GM21367 (cell line): ENCODE measurements at regions not wholly inside any gene's neighbourhood (a gene's known extent, or its start where the extent isn't known, plus 50 kb on each side); places are given as distances from the start of the nearest gene placed in this dataset.
"Not testable (repeated sequence)": the region's sequence is repeated elsewhere in the genome, so short reads cannot be mapped to it uniquely, and the experiment has no call there.

Experiments
- ATAC-seq: cut with Tn5 transposase; IDR thresholded peaks from one replicate; pipeline ENCODE4 v1.9.1; 2021; ENCODE audit not compliant: unreplicated experiment

GRCh38 chr14:27686137-27686536 is 1080.5 kb upstream of the FOXG1 start:
- no peak for ATAC-seq

GRCh38 chr14:27688841-27689444 is 1077.6 kb upstream of the FOXG1 start:
- no peak for ATAC-seq

DNA sequence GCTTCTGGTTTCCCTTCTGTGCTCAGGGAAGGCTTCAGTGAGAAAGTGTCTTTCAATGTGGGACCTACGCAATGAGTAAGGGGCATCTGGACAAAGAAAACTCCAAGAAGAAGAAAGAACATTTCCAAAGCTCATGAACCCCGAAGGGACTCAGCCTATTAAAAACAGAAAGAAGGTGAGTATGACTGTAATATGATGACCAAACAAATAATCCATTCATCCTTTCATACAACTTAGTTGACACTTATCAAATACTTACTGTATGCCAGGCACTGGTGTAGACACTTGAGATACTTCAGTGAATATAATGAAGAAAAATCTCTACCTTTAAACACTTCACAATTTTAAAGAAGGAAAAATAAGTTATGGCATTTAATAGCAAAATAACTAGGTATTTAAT is 1054.2 kb upstream of the FOXG1 start:
- ATAC-seq, result no peak

DNA sequence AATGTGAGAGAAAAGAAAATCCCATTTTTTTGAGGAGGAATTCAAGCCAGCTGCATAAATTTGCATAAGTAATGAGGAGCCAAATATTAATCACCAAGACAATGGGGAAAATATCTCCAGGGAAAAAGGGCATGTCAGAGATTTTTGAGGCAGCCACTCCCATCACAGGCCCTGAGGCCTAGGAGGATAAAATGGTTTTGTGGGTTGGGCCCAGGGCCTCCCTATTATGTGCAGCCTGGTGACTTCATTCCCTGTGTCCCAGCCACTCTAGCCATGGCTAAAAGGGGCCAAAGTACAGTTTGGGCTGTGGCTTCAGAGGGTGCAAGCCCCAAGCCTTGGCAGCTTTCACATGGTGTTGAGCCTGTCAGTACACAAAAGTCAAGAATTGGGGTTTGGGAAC is 1051.0 kb upstream of the FOXG1 start:
- no peak for ATAC-seq

- ATAC-seq, result no peak
Measured at GRCh38 chr14:27721760-27722159, 1044.8 kb upstream of the FOXG1 start.

GRCh38 chr14:27725482-27725881 is 1041.1 kb upstream of the FOXG1 start:
- no peak for ATAC-seq

GRCh38 chr14:27727251-27727770 is 1039.3 kb upstream of the FOXG1 start:
- ATAC-seq, result no peak

GRCh38 chr14:27730204-27730603 is 1036.4 kb upstream of the FOXG1 start:
- no peak for ATAC-seq

GRCh38 chr14:27739657-27740156 is 1026.9 kb upstream of the FOXG1 start:
- no peak for ATAC-seq

DNA sequence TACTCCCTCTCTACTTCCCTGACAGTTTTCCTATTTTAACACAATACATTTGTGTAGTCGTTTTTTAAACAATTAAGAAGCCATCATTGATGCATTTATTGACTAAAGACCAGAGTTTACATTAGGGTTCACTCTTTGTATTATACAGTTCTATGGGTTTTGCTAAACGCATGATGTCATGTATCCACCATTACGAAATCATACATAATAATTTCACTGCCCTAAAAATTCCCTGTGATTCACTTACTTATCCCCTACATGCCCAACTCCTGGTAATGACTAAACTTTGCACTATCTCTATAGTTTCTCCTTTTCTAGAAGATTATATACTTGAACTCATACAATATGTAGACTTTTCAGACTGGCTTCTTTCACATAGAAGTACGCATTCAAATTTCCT is 1016.5 kb upstream of the FOXG1 start:
- no peak for ATAC-seq

GRCh38 chr14:27757642-27758041 is 1008.9 kb upstream of the FOXG1 start:
- not testable (repeated sequence) for ATAC-seq

- ATAC-seq, result not testable (repeated sequence)
Measured at GRCh38 chr14:27760367-27760766, 1006.2 kb upstream of the FOXG1 start.

- not testable (repeated sequence) for ATAC-seq
Measured at GRCh38 chr14:27799066-27800028, 967.2 kb upstream of the FOXG1 start.

GRCh38 chr14:27817746-27818430 is 948.7 kb upstream of the FOXG1 start:
- not testable (repeated sequence) for ATAC-seq

DNA sequence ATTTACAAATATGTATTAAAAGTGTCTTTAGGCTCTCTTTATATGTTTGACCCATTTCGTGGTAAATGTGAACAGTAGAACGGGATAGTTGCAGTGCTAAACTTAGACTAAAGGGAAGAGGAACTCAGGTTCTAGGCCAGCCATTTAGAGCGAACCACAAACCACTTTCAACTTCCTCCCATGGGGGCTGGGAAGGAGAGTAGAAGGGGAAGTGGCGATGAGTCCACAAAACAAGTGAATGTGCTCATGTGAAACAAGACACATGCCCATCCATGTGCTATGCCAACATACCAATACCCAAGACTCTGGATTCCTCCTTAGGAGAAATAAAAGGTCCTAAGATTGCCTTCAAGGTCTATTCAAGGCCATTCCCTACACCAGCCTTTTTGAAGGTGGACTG is 940.4 kb upstream of the FOXG1 start:
- ATAC-seq, result not testable (repeated sequence)

DNA sequence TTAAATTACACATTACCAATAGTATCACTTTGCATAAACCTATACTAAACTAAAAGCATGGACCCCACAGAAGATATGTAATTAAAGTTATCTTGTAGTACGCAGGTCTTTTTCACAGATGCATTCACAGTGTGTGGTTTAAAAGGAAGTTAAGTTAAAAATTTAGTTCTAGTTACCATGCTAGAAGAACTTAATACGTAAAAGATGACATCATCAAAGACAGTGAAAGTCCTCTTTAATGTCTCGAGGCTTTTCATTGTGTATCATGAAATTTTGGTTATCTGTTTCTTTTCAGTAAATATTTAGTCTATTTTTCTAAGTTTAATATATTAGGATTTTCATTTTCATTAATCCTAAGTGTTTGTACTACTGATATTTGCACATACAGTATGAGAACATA is 934.6 kb upstream of the FOXG1 start:
- ATAC-seq, result not testable (repeated sequence)

DNA sequence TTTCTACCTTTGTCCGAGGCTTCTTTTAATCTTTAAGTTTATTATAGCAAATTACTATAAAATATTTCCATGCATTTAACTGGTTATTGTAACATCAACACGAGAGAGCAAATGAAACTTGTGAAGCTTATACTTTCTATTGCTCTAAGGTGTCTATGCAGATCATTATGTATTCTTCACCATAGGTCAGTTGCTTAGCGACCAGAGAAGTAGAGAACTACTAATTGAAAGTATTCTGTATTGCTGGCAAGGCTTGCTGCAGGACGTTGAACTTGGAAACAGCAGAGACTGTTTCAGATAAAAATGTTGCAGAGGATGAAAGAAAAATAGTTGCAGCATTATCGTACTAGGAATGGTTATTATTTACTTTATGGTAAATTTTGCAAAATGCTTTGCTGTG is 933.6 kb upstream of the FOXG1 start:
- not testable (repeated sequence) for ATAC-seq

GRCh38 chr14:27836386-27836785 is 930.2 kb upstream of the FOXG1 start:
- no peak for ATAC-seq

- ATAC-seq, result no peak
Measured at GRCh38 chr14:27845241-27845850, 921.2 kb upstream of the FOXG1 start.

DNA sequence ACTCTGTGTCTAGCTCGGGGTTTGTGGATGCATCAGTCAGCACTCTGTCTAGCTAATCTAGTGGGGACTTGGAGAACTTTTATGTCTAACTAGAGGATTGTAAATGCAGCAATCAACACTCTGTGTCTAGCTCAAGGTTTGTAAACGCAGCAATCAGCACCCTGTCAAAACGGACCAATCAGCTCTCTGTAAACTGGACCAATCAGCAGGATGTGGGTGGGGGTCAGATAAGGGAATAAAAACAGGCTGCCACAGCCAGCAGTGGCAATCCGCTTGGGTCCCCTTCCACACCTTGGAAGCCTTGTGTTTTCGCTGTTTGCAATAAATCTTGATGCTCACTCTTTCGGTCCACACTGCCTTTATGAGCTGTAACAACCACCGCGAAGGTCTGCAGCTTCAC is 920.7 kb upstream of the FOXG1 start:
- ATAC-seq, result no peak

DNA sequence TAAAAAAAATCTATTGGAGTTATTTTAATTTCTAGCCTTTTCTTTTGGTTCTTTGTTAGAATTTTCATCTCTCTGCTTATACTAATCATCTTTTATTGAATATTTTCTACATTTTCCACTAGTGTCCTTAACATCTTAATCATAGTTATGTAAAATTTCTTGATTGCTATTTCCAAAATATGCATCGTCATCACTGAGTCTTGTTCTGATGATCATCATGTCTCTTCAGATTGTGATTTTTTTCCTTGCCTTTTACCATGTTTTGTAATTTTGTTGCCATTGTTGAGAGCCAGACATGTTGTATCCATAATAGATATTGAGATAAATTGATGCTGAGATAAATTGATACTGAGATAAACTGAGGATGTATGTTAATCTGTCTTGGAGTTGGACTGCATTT is 919.1 kb upstream of the FOXG1 start:
- ATAC-seq, result not testable (repeated sequence)
